H9 (cell line): ENCODE measurements at regions not wholly inside any gene's neighbourhood (a gene's known extent, or its start where the extent isn't known, plus 50 kb on each side); places are given as distances from the start of the nearest gene placed in this dataset.

Experiments
- DNase-seq: peaks from one replicate; pipeline ENCODE4 v3.0.0-alpha.2; 2017
- H2AFZ ChIP-seq: one replicate; pipeline ENCODE4 v1.6.1; 2013; ENCODE audit warnings: mild to moderate bottlenecking, low read length, control low read depth, moderate library complexity
- H2AK5ac ChIP-seq: 2 replicates; pipeline ENCODE4 v1.6.1; 2013; ENCODE audit warnings: low read length, control low read depth, mixed read lengths; ENCODE audit not compliant: insufficient read length
- H2BK120ac ChIP-seq: one replicate; pipeline ENCODE4 v1.6.1; 2013; ENCODE audit warnings: low read depth, mild to moderate bottlenecking, low read length, control low read depth, inconsistent platforms; ENCODE audit not compliant: poor library complexity, severe bottlenecking
- H2BK12ac ChIP-seq: 2 replicates; pipeline ENCODE4 v1.6.1; 2013; ENCODE audit warnings: low read length, control low read depth, mixed read lengths, low read depth; ENCODE audit not compliant: insufficient read length
- H2BK15ac ChIP-seq: 2 replicates; pipeline ENCODE4 v1.6.1; 2013; ENCODE audit warnings: low read depth, low read length, control low read depth
- H2BK20ac ChIP-seq: one replicate; pipeline ENCODE4 v1.6.1; 2013; ENCODE audit warnings: low read depth, mild to moderate bottlenecking, low read length, control low read depth, inconsistent platforms; ENCODE audit not compliant: poor library complexity, severe bottlenecking
- H2BK5ac ChIP-seq: 2 replicates; pipeline ENCODE4 v1.6.1; 2013; ENCODE audit warnings: low read length, control low read depth, mixed read lengths; ENCODE audit not compliant: insufficient read length
- H3K14ac ChIP-seq: 2 replicates; pipeline ENCODE4 v1.6.1; 2013; ENCODE audit warnings: low read length, control low read depth; ENCODE audit not compliant: insufficient read depth
- H3K18ac ChIP-seq: 2 replicates; pipeline ENCODE4 v1.6.1; 2013; ENCODE audit warnings: low read depth, mild to moderate bottlenecking, mixed read lengths, low read length, control low read depth; ENCODE audit not compliant: insufficient read length
- H3K23ac ChIP-seq: 2 replicates; pipeline ENCODE4 v1.6.1; 2013; ENCODE audit warnings: low read length, control low read depth, mixed read lengths, low read depth; ENCODE audit not compliant: insufficient read length
- H3K23me2 ChIP-seq: 2 replicates; pipeline ENCODE4 v1.6.1; 2013; ENCODE audit warnings: low read depth, mild to moderate bottlenecking, mixed read lengths, low read length, control low read depth; ENCODE audit not compliant: insufficient read length, poor library complexity, severe bottlenecking
- H3K27ac ChIP-seq: 2 replicates; pipeline ENCODE4 v1.5.1; 2013; ENCODE audit warnings: low read length, control low read depth, mixed read lengths, low read depth; ENCODE audit not compliant: insufficient read length
- H3K27me3 ChIP-seq: 2 replicates; pipeline ENCODE4 v1.6.1; 2013; ENCODE audit warnings: low read length, control low read depth, inconsistent platforms; ENCODE audit not compliant: insufficient read depth
- H3K4ac ChIP-seq: 2 replicates; pipeline ENCODE4 v1.6.1; 2013; ENCODE audit warnings: low read depth, mild to moderate bottlenecking, control low read depth, inconsistent platforms, low read length, moderate library complexity
- H3K4me1 ChIP-seq: 2 replicates; pipeline ENCODE4 v1.6.1; 2013; ENCODE audit warnings: low read length, control low read depth, inconsistent platforms; ENCODE audit not compliant: insufficient read depth
- H3K4me2 ChIP-seq: 2 replicates; pipeline ENCODE4 v1.6.1; 2013; ENCODE audit warnings: low read length, control low read depth, mixed read lengths; ENCODE audit not compliant: insufficient read length, insufficient read depth
- H3K56ac ChIP-seq: 2 replicates; pipeline ENCODE4 v1.6.1; 2013; ENCODE audit warnings: low read depth, mild to moderate bottlenecking, mixed read lengths, low read length, control low read depth; ENCODE audit not compliant: insufficient read length
- H3K79me1 ChIP-seq: 2 replicates; pipeline ENCODE4 v1.6.1; 2013; ENCODE audit warnings: low read depth, mild to moderate bottlenecking, moderate library complexity, low read length, control low read depth, inconsistent platforms; ENCODE audit not compliant: insufficient read depth, poor library complexity, severe bottlenecking
- H3K79me2 ChIP-seq: 2 replicates; pipeline ENCODE4 v1.6.1; 2013; ENCODE audit warnings: low read length, control low read depth, inconsistent platforms; ENCODE audit not compliant: insufficient read depth
- H3K9ac ChIP-seq: 2 replicates; pipeline ENCODE4 v1.6.1; 2013; ENCODE audit warnings: low read length, control low read depth, mixed read lengths; ENCODE audit not compliant: insufficient read length; ENCODE audit errors: extremely low read depth
- H3K9me3 ChIP-seq: one replicate; pipeline ENCODE4 v1.6.1; 2013; ENCODE audit warnings: low read depth, low read length, inconsistent platforms; ENCODE audit not compliant: control insufficient read depth
- H3T11ph ChIP-seq: one replicate; pipeline ENCODE4 v1.6.1; 2013; ENCODE audit warnings: mild to moderate bottlenecking, low read length, control low read depth, inconsistent platforms
- H4K20me1 ChIP-seq: one replicate; pipeline ENCODE4 v1.6.1; 2013; ENCODE audit not compliant: control insufficient read depth, insufficient read length, insufficient read depth
- H4K5ac ChIP-seq: 2 replicates; pipeline ENCODE4 v1.6.1; 2013; ENCODE audit warnings: low read depth, mild to moderate bottlenecking, mixed read lengths, low read length, control low read depth; ENCODE audit not compliant: insufficient read length
- H4K8ac ChIP-seq: replicated peaks from 2 replicates; pipeline ENCODE4 v1.6.1; 2013; ENCODE audit warnings: low read length, control low read depth, mixed read lengths, low read depth; ENCODE audit not compliant: insufficient read length
- H4K91ac ChIP-seq: 2 replicates; pipeline ENCODE4 v1.6.1; 2013; ENCODE audit warnings: low read depth, mild to moderate bottlenecking, moderate library complexity, mixed read lengths, low read length, control low read depth; ENCODE audit not compliant: insufficient read length
- H3K27ac Mint-ChIP-seq, 3 experiments: 2 replicates in 2 of 3; 3 replicates in 1 of 3; pipeline ENCODE4 v1.8.0; 2020 to 2021; ENCODE audit warnings: mixed read lengths in 3 of 3, mild to moderate bottlenecking in 1 of 3, moderate library complexity in 1 of 3
- H3K27me3 Mint-ChIP-seq: 2 replicates; pipeline ENCODE4 v1.8.0; 2021; ENCODE audit warnings: low read depth, mild to moderate bottlenecking, moderate library complexity, mixed read lengths
- H3K36me3 Mint-ChIP-seq, 3 experiments: 2 replicates in 2 of 3; 3 replicates in 1 of 3; pipeline ENCODE4 v1.8.0; 2020 to 2021; ENCODE audit warnings: low read depth in 3 of 3, mixed read lengths in 3 of 3; ENCODE audit not compliant: insufficient read depth in 1 of 3
- H3K4me1 Mint-ChIP-seq, 2 experiments: 2 replicates each; pipeline ENCODE4 v1.8.0; 2020; ENCODE audit warnings: mixed read lengths in 2 of 2
- H3K4me3 Mint-ChIP-seq, 2 experiments: 2 replicates in 1 of 2; 3 replicates in 1 of 2; pipeline ENCODE4 v1.8.0; 2020 to 2021; ENCODE audit warnings: mild to moderate bottlenecking in 2 of 2, mixed read lengths in 2 of 2, moderate library complexity in 1 of 2
- H3K9me3 Mint-ChIP-seq, 2 experiments: 2 replicates in 1 of 2; 3 replicates in 1 of 2; pipeline ENCODE4 v1.8.0; 2020; ENCODE audit warnings: mild to moderate bottlenecking in 2 of 2, mixed read lengths in 2 of 2, moderate library complexity in 1 of 2
- CTCF ChIP-seq: fragments of 200-600 bp; sonication (generic); conservative IDR thresholded peaks from 3 replicates; pipeline ENCODE4 v1.8.0; 2021; ENCODE audit warnings: antibody characterized with exemption, mild to moderate bottlenecking
- WGBS: extraction: QIAGEN DNeasy Blood & Tissue Kit; methylation state at CpG from one replicate; pipeline ENCODE4 v1.1.7; 2013; ENCODE audit warnings: missing lambda C conversion rate, low lambda C conversion rate, mixed read lengths; ENCODE audit not compliant: insufficient read length; ENCODE audit errors: extremely low coverage; 5-methylcytosine and 5-hydroxymethylcytosine counted together

GRCh38 chr5:74367241-74367733, 273.2 kb downstream of the ENC1 start:
- no peak overlapping the region for H3K18ac ChIP-seq
- H3K4me3 Mint-ChIP-seq, result no peak overlapping the region
- peaks cover 5% of the 10 kb centered on the region for H3K27me3 Mint-ChIP-seq
- no peaks in the 10 kb centered on the region; a peak in 1 of 7 replicates for H3K36me3 Mint-ChIP-seq
- no peak overlapping the region for H3K9ac ChIP-seq
- no peaks in the 10 kb centered on the region; the same call in 1 of the 2 replicates for H3K4me1 ChIP-seq
- H3K27ac ChIP-seq, result no peak overlapping the region
- H3K9me3 Mint-ChIP-seq, result no peaks in the 10 kb centered on the region; a peak in 1 of 5 replicates
- DNase-seq, result no peak
- no peaks in the 10 kb centered on the region for H3K9me3 ChIP-seq
- peaks cover 21% of the 10 kb centered on the region in 2 experiments for H3K4me1 Mint-ChIP-seq
- H2AK5ac ChIP-seq, result no peak overlapping the region
- no peak overlapping the region for H2AFZ ChIP-seq
- no peak overlapping the region for H3K56ac ChIP-seq
- H3K4me2 ChIP-seq, result no peak overlapping the region
- H2BK5ac ChIP-seq, result no peak overlapping the region
- H4K91ac ChIP-seq, result no peak overlapping the region
- no peak overlapping the region for H3K4ac ChIP-seq
- H3K79me2 ChIP-seq, result no peaks in the 10 kb centered on the region
- H3K79me1 ChIP-seq, result no peaks in the 10 kb centered on the region
- no peak overlapping the region for H3K27ac Mint-ChIP-seq
- no peak overlapping the region for H2BK15ac ChIP-seq
- H3T11ph ChIP-seq, result no peak overlapping the region
- no peaks in the 10 kb centered on the region for H4K20me1 ChIP-seq
- no CpG with 5 or more reads among the region's 4 CpGs for WGBS
- no peak overlapping the region for H2BK12ac ChIP-seq
- H3K14ac ChIP-seq, result no peak overlapping the region
- no peak overlapping the region for H2BK20ac ChIP-seq
- H2BK120ac ChIP-seq, result no peak overlapping the region
- no peaks in the 10 kb centered on the region for H3K23me2 ChIP-seq
- H3K23ac ChIP-seq, result no peak overlapping the region
- H3K27me3 ChIP-seq, result no peaks in the 10 kb centered on the region
- no peak overlapping the region for H4K5ac ChIP-seq
- no peak overlapping the region for H4K8ac ChIP-seq
- TF ChIP-seq CTCF, result no peak
